ENCODE measurements at regions not wholly inside any gene's neighbourhood (a gene's known extent, or its start where the extent isn't known, plus 50 kb on each side); places are given as distances from the start of the nearest gene placed in this dataset.

DNA sequence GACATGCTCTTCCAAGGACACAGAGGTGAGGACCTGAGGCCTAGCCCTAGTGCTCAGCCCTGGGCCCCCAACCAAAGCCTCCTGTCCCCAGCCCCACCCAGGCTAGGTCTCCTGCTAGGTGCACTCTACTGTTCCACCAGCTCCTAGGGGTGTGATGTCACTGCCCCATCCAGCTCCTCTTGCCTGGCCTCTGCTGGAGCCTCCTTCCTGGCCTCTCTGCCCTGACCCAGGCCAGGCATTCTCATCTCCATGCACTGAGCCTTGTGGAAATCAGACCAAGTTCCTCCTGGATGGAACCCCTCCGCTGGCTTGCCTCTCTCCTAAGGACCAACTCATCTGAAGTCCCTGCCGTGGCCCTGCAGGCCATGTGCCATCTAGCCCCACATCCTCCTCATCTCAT is 156.8 kb downstream of the INHBB start (continued):
- TF ChIP-seq, protein P1, sequence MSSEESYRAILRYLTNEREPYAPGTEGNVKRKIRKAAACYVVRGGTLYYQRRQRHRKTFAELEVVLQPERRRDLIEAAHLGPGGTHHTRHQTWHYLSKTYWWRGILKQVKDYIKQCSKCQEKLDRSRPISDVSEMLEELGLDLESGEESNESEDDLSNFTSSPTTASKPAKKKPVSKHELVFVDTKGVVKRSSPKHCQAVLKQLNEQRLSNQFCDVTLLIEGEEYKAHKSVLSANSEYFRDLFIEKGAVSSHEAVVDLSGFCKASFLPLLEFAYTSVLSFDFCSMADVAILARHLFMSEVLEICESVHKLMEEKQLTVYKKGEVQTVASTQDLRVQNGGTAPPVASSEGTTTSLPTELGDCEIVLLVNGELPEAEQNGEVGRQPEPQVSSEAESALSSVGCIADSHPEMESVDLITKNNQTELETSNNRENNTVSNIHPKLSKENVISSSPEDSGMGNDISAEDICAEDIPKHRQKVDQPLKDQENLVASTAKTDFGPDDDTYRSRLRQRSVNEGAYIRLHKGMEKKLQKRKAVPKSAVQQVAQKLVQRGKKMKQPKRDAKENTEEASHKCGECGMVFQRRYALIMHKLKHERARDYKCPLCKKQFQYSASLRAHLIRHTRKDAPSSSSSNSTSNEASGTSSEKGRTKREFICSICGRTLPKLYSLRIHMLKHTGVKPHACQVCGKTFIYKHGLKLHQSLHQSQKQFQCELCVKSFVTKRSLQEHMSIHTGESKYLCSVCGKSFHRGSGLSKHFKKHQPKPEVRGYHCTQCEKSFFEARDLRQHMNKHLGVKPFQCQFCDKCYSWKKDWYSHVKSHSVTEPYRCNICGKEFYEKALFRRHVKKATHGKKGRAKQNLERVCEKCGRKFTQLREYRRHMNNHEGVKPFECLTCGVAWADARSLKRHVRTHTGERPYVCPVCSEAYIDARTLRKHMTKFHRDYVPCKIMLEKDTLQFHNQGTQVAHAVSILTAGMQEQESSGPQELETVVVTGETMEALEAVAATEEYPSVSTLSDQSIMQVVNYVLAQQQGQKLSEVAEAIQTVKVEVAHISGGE (tag by site-specific recombination; conservative IDR thresholded peaks at IDR 0.05; ENCODE audit: low read depth), result no peak
- TF ChIP-seq ZBTB20 (tag by site-specific recombination; IDR thresholded peaks at IDR 0.05) (no peak), ZNF623 (tag by site-specific recombination; IDR thresholded peaks at IDR 0.05) (no peak)

DNA sequence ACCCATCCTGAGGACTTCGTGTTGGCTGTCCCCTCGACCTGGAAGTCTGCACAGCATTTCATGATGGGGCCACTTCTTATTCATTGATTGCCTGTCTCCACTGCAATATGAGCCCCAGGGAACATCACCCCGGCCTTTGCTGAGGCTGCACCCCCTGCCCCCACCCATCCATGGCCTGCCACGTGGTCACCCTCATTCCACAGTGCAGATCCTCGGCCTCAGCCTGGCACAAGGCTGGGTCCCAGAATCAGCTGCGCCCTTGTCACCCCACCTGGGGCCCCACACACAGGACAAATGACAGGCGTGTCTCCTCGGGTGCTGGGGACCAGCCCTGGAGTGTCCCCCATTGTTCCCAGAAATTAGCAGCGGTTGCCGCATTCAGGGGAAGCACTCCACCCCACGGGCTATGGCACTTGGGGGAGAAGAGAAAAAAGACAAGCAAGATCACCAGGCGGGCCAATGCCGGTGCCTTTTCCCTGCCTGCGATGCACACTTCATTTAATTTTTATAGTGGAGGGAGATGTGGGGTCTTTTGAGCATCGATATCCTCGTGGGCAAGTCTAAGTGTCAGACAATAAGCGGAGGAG is 157.4 kb downstream of the INHBB start:
- H3K4me1 ChIP-seq (ENCODE audit: control insufficient read depth, insufficient read depth, low read length), result no peaks in the 10 kb centered on the region
- H3K9me3 ChIP-seq (ENCODE audit: control insufficient read depth, insufficient read depth, low read depth, low read length), result no peaks in the 10 kb centered on the region
- CTCF ChIA-PET, result no interaction called here
- H3K36me3 ChIP-seq (ENCODE audit: control insufficient read depth in 2 of 2, insufficient read depth in 1 of 2, low read length in 2 of 2), result no peaks in the 10 kb centered on the region
- TF ChIP-seq ZNF677 (tag by site-specific recombination; IDR thresholded peaks at IDR 0.05) (no peak), ZNF560 (tag by site-specific recombination; IDR thresholded peaks at IDR 0.05; ENCODE audit: borderline replicate concordance) (no peak), KLF10 (tag by site-specific recombination; IDR thresholded peaks at IDR 0.05) (no peak), KLF9 (tag by site-specific recombination; IDR thresholded peaks at IDR 0.05; ENCODE audit: low read depth) (no peak), PRDM1 (tag by site-specific recombination; IDR thresholded peaks at IDR 0.05) (no peak), ZNF777 (tag by site-specific recombination; IDR thresholded peaks at IDR 0.05; ENCODE audit: borderline replicate concordance) (no peak), HOXA7 (CRISPR knock-in tag; IDR thresholded peaks at IDR 0.05; ENCODE audit: borderline replicate concordance) (no peak), ZNF521 (tag by site-specific recombination; IDR thresholded peaks at IDR 0.05) (no peak), ZNF302 (tag by site-specific recombination; IDR thresholded peaks at IDR 0.05; ENCODE audit: low read depth) (no peak), GLI2 (tag by site-specific recombination; IDR thresholded peaks at IDR 0.05; ENCODE audit: borderline replicate concordance, low read depth) (no peak), ZNF248 (tag by site-specific recombination; IDR thresholded peaks at IDR 0.05) (no peak), SALL2 (tag by site-specific recombination; IDR thresholded peaks at IDR 0.05; ENCODE audit: borderline replicate concordance) (no peak), MEIS1 (CRISPR knock-in tag; IDR thresholded peaks at IDR 0.05; ENCODE audit: borderline replicate concordance) (no peak), ZNF341 (tag by site-specific recombination; IDR thresholded peaks at IDR 0.05; ENCODE audit: low read depth) (no peak)
- TF ChIP-seq, protein P2, sequence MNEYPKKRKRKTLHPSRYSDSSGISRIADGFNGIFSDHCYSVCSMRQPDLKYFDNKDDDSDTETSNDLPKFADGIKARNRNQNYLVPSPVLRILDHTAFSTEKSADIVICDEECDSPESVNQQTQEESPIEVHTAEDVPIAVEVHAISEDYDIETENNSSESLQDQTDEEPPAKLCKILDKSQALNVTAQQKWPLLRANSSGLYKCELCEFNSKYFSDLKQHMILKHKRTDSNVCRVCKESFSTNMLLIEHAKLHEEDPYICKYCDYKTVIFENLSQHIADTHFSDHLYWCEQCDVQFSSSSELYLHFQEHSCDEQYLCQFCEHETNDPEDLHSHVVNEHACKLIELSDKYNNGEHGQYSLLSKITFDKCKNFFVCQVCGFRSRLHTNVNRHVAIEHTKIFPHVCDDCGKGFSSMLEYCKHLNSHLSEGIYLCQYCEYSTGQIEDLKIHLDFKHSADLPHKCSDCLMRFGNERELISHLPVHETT (tag by site-specific recombination; IDR thresholded peaks at IDR 0.05), result no peak
- TF ChIP-seq, protein P3, sequence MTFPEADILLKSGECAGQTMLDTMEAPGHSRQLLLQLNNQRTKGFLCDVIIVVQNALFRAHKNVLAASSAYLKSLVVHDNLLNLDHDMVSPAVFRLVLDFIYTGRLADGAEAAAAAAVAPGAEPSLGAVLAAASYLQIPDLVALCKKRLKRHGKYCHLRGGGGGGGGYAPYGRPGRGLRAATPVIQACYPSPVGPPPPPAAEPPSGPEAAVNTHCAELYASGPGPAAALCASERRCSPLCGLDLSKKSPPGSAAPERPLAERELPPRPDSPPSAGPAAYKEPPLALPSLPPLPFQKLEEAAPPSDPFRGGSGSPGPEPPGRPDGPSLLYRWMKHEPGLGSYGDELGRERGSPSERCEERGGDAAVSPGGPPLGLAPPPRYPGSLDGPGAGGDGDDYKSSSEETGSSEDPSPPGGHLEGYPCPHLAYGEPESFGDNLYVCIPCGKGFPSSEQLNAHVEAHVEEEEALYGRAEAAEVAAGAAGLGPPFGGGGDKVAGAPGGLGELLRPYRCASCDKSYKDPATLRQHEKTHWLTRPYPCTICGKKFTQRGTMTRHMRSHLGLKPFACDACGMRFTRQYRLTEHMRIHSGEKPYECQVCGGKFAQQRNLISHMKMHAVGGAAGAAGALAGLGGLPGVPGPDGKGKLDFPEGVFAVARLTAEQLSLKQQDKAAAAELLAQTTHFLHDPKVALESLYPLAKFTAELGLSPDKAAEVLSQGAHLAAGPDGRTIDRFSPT (tag by site-specific recombination; IDR thresholded peaks at IDR 0.05), result no peak
- TF ChIP-seq, protein P4, sequence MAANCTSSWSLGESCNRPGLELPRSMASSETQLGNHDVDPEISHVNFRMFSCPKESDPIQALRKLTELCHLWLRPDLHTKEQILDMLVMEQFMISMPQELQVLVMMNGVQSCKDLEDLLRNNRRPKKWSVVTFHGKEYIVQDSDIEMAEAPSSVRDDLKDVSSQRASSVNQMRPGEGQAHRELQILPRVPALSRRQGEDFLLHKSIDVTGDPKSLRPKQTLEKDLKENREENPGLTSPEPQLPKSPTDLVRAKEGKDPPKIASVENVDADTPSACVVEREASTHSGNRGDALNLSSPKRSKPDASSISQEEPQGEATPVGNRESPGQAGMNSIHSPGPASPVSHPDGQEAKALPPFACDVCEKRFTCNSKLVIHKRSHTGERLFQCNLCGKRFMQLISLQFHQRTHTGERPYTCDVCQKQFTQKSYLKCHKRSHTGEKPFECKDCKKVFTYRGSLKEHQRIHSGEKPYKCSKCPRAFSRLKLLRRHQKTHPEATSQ (tag by site-specific recombination; IDR thresholded peaks at IDR 0.05), result no peak
- TF ChIP-seq, protein P5, sequence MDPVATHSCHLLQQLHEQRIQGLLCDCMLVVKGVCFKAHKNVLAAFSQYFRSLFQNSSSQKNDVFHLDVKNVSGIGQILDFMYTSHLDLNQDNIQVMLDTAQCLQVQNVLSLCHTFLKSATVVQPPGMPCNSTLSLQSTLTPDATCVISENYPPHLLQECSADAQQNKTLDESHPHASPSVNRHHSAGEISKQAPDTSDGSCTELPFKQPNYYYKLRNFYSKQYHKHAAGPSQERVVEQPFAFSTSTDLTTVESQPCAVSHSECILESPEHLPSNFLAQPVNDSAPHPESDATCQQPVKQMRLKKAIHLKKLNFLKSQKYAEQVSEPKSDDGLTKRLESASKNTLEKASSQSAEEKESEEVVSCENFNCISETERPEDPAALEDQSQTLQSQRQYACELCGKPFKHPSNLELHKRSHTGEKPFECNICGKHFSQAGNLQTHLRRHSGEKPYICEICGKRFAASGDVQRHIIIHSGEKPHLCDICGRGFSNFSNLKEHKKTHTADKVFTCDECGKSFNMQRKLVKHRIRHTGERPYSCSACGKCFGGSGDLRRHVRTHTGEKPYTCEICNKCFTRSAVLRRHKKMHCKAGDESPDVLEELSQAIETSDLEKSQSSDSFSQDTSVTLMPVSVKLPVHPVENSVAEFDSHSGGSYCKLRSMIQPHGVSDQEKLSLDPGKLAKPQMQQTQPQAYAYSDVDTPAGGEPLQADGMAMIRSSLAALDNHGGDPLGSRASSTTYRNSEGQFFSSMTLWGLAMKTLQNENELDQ (tag by site-specific recombination; IDR thresholded peaks at IDR 0.05; ENCODE audit: low read depth), result no peak
- no peak overlapping the region for H3K4me3 ChIP-seq (ENCODE audit: low read depth, low read length)
- H3K27ac ChIP-seq (ENCODE audit: extremely low read depth, low read depth, low read length), result no peak overlapping the region
- POLR2A ChIA-PET, result no interaction called here
